SH-SY5Y (cell line): ENCODE measurements at regions not wholly inside any gene's neighbourhood (a gene's known extent, or its start where the extent isn't known, plus 50 kb on each side); places are given as distances from the start of the nearest gene placed in this dataset.

ENCODE experiments used
- GATA2 ChIP-seq: IDR thresholded peaks from 2 replicates; pipeline ENCODE4 v1.6.1; 2011; ENCODE audit warnings: mild to moderate bottlenecking, low read depth, low read length
- GATA3 ChIP-seq: IDR thresholded peaks from 2 replicates; pipeline ENCODE4 v1.6.1; 2011; ENCODE audit warnings: low read depth, mild to moderate bottlenecking, low read length, moderate library complexity

- TF ChIP-seq GATA2, result no peak
- no peak for TF ChIP-seq GATA3
Measured at GRCh38 chr1:94736073-94736472, 84.1 kb upstream of the SLC44A3 start.
